ENCODE measurements at regions not wholly inside any gene's neighbourhood (a gene's known extent, or its start where the extent isn't known, plus 50 kb on each side); places are given as distances from the start of the nearest gene placed in this dataset.

DNA sequence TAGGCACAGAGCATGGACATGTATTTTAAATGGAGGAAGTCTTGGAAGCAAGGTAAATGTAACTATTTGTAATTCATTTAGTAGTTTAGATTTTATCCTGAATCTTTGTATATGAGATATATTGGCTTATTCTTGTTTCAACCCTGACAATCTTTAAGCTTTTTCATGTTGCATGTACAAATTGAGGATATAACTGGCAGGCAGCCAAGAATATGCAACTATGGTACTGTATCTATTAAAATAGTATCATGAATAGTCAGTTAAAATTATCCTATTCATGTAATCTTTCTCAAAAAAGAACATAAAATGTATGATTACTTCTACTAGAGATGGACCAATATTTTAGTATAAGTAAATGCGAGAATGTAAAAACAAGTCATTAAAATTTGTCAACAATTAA is 1141.5 kb downstream of the PCDH18 start:
- TF ChIP-seq, protein P1, sequence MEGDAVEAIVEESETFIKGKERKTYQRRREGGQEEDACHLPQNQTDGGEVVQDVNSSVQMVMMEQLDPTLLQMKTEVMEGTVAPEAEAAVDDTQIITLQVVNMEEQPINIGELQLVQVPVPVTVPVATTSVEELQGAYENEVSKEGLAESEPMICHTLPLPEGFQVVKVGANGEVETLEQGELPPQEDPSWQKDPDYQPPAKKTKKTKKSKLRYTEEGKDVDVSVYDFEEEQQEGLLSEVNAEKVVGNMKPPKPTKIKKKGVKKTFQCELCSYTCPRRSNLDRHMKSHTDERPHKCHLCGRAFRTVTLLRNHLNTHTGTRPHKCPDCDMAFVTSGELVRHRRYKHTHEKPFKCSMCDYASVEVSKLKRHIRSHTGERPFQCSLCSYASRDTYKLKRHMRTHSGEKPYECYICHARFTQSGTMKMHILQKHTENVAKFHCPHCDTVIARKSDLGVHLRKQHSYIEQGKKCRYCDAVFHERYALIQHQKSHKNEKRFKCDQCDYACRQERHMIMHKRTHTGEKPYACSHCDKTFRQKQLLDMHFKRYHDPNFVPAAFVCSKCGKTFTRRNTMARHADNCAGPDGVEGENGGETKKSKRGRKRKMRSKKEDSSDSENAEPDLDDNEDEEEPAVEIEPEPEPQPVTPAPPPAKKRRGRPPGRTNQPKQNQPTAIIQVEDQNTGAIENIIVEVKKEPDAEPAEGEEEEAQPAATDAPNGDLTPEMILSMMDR (IDR thresholded peaks at IDR 0.05): no peak
- TF ChIP-seq, protein P2, sequence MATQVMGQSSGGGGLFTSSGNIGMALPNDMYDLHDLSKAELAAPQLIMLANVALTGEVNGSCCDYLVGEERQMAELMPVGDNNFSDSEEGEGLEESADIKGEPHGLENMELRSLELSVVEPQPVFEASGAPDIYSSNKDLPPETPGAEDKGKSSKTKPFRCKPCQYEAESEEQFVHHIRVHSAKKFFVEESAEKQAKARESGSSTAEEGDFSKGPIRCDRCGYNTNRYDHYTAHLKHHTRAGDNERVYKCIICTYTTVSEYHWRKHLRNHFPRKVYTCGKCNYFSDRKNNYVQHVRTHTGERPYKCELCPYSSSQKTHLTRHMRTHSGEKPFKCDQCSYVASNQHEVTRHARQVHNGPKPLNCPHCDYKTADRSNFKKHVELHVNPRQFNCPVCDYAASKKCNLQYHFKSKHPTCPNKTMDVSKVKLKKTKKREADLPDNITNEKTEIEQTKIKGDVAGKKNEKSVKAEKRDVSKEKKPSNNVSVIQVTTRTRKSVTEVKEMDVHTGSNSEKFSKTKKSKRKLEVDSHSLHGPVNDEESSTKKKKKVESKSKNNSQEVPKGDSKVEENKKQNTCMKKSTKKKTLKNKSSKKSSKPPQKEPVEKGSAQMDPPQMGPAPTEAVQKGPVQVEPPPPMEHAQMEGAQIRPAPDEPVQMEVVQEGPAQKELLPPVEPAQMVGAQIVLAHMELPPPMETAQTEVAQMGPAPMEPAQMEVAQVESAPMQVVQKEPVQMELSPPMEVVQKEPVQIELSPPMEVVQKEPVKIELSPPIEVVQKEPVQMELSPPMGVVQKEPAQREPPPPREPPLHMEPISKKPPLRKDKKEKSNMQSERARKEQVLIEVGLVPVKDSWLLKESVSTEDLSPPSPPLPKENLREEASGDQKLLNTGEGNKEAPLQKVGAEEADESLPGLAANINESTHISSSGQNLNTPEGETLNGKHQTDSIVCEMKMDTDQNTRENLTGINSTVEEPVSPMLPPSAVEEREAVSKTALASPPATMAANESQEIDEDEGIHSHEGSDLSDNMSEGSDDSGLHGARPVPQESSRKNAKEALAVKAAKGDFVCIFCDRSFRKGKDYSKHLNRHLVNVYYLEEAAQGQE (IDR thresholded peaks at IDR 0.05; ENCODE audit: insufficient read depth in 1 of 2, low read depth in 2 of 2, low read length in 1 of 2): no peak
- TF ChIP-seq TCF7L2 (IDR thresholded peaks at IDR 0.05; ENCODE audit: low read depth, low read length) (no peak), POLR2AphosphoS5 (IDR thresholded peaks at IDR 0.05; ENCODE audit: low read depth, low read length) (no peak)

Measured in Panc1 (cell line).